ENCODE measurements at regions not wholly inside any gene's neighbourhood (a gene's known extent, or its start where the extent isn't known, plus 50 kb on each side); places are given as distances from the start of the nearest gene placed in this dataset.

DNA sequence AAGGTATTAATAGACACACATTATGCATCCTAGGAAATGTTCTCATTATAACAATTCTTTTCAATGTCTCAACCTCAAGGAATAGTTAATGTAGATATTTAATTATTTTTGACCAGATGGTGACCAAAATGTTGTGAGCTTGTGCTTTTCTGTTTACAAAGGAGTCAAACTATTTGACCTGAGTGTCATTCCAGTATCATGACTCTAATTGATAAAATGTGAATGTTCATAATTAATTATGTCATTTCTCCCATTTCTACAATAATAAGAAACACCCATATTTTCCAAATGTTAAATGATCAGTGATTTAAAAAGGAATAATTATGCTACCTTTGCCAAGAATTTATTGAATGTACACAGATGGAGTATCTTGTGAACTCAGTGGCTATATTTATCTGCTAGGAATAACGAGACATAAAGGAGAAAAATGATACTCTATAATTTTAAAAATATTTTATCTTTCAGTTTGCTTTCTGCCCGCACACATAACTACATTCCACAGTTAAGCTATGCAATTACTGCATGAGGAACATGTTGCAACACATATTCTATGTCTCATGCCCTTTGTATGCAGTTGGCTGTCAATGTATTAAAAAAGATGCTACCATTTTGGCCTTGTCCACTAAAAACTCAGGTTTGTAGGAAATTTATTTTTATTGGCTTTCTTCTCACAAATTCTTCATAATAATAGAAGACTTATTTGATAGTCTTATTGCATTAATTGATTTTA, 376.7 kb upstream of the CCDC179 start:
- H3K4me3 ChIP-seq (ENCODE audit: low read depth, low read length): no peak overlapping the region
- no peak overlapping the region for H3K27ac ChIP-seq (ENCODE audit: low read depth, low read length)
- no peaks in the 10 kb centered on the region; the same call in 1 of the 2 replicates for H3K4me1 ChIP-seq (ENCODE audit: control insufficient read depth, insufficient read depth, low read length)
- H3K27me3 ChIP-seq (ENCODE audit: control insufficient read depth, insufficient read depth, low read length): no peaks in the 10 kb centered on the region
- H3K9me3 ChIP-seq (ENCODE audit: control insufficient read depth, insufficient read depth, low read depth, low read length): no peaks in the 10 kb centered on the region
- H3K9ac ChIP-seq (ENCODE audit: low read length): no peak overlapping the region
- H3K36me3 ChIP-seq (ENCODE audit: control insufficient read depth, insufficient read depth, low read length): no peaks in the 10 kb centered on the region

DNA sequence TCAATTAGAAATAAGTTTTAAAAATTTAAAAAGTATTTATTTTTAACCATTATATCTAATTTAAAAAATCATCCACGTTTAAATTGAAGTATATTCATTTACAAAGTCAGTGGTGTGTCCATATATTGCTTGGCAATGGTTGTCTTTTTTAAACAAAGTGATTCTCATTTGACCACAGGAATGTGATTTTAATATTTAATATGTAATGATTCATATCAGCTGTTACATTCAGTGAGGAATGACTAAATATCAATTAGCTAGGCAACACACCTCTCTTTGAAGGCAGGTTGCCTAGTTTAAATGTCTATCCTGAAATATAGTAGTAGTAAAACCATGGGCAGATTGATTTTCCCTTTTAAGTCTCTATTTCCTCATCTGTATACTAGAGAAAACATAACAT, 392.2 kb upstream of the CCDC179 start:
- H3K4me1 ChIP-seq (ENCODE audit: control insufficient read depth, insufficient read depth, low read length): no peaks in the 10 kb centered on the region
- H3K9ac ChIP-seq (ENCODE audit: low read length): no peak overlapping the region
- H3K27me3 ChIP-seq (ENCODE audit: control insufficient read depth, insufficient read depth, low read length): no peaks in the 10 kb centered on the region
- H3K9me3 ChIP-seq (ENCODE audit: control insufficient read depth, insufficient read depth, low read depth, low read length): no peaks in the 10 kb centered on the region
- no peak overlapping the region for H3K4me3 ChIP-seq (ENCODE audit: low read depth, low read length)
- no peaks in the 10 kb centered on the region for H3K36me3 ChIP-seq (ENCODE audit: control insufficient read depth, insufficient read depth, low read length)
- no peak overlapping the region for H3K27ac ChIP-seq (ENCODE audit: low read depth, low read length)

DNA sequence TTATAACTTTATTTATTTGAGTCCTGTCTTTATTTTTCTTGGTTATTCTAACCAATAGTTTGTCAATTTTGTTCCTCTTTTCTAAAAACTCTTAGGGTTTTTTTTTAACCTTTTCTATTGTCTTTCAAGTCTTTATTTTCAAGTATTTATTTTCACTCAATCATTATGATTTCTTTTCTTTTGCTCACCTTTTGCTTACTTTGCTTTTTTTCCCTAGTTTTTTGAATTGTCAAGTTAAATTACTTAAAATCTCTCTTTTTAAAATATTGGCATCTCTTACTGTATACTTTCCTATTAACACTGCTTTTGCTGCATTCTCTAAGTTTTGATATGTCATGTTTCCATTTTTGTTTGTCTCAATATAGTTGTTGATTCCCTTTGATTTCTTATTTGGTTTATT, 396.8 kb upstream of the CCDC179 start:
- no peak overlapping the region for H3K4me3 ChIP-seq (ENCODE audit: low read depth, low read length)

DNA sequence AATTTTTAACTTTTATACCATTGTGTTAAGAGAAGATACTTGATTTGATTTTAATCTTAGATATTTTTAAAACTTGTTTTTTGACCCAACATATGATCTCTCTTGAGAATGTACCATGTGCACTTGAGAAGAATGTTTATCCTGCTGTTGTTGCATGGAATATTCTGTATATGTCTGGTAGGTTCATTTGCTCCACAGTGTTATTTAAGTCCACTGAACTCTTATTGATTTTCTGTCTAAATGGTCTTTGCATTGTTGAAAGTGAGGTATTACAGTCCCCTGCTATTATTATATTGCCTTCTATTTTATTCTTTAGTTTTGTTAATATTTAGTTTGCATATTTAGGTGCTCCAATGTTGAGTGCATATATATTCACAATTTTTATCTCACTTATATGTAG, 397.3 kb upstream of the CCDC179 start:
- no peak overlapping the region for H3K27ac ChIP-seq (ENCODE audit: low read depth, low read length)
- H3K9ac ChIP-seq (ENCODE audit: low read length): no peak overlapping the region
- no peaks in the 10 kb centered on the region for H3K9me3 ChIP-seq (ENCODE audit: control insufficient read depth, insufficient read depth, low read depth, low read length)
- H3K4me1 ChIP-seq (ENCODE audit: control insufficient read depth, insufficient read depth, low read length): no peaks in the 10 kb centered on the region
- H3K36me3 ChIP-seq (ENCODE audit: control insufficient read depth, insufficient read depth, low read length): no peaks in the 10 kb centered on the region
- H3K27me3 ChIP-seq (ENCODE audit: control insufficient read depth, insufficient read depth, low read length): no peaks in the 10 kb centered on the region
- H3K4me3 ChIP-seq (ENCODE audit: low read depth, low read length): no peak overlapping the region

More for the DNA sequence above, 396.8 kb upstream of the CCDC179 start:
- no peaks in the 10 kb centered on the region for H3K4me1 ChIP-seq (ENCODE audit: control insufficient read depth, insufficient read depth, low read length)
- no peaks in the 10 kb centered on the region for H3K27me3 ChIP-seq (ENCODE audit: control insufficient read depth, insufficient read depth, low read length)
- no peak overlapping the region for H3K27ac ChIP-seq (ENCODE audit: low read depth, low read length)
- H3K9me3 ChIP-seq (ENCODE audit: control insufficient read depth, insufficient read depth, low read depth, low read length): no peaks in the 10 kb centered on the region
- no peak overlapping the region for H3K9ac ChIP-seq (ENCODE audit: low read length)
- H3K36me3 ChIP-seq (ENCODE audit: control insufficient read depth, insufficient read depth, low read length): no peaks in the 10 kb centered on the region

DNA sequence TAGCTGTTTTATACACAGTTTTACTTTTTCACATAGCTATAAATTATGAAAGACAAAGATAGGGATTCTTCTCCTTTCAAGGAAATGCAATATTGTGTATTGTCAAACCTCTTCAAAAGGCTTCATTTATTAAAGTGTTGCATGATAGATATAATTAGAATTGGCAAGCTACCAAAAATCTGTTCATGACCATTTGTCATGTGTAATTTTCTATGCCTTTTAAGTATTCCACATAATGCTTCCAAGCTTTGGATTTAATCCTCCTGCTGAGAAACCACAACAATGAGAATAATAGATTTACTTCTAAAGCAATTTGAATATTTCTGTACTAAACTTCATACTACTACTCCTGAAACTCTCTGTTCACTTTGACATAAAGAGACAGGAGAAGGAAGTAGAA, 403.2 kb upstream of the CCDC179 start:
- H3K36me3 ChIP-seq (ENCODE audit: control insufficient read depth, insufficient read depth, low read length): no peaks in the 10 kb centered on the region
- H3K27me3 ChIP-seq (ENCODE audit: control insufficient read depth, insufficient read depth, low read length): no peaks in the 10 kb centered on the region
- H3K4me1 ChIP-seq (ENCODE audit: control insufficient read depth, insufficient read depth, low read length): no peaks in the 10 kb centered on the region
- no peak overlapping the region for H3K9ac ChIP-seq (ENCODE audit: low read length)
- H3K4me3 ChIP-seq (ENCODE audit: low read depth, low read length): no peak overlapping the region
- no peaks in the 10 kb centered on the region for H3K9me3 ChIP-seq (ENCODE audit: control insufficient read depth, insufficient read depth, low read depth, low read length)
- no peak overlapping the region for H3K27ac ChIP-seq (ENCODE audit: low read depth, low read length)

DNA sequence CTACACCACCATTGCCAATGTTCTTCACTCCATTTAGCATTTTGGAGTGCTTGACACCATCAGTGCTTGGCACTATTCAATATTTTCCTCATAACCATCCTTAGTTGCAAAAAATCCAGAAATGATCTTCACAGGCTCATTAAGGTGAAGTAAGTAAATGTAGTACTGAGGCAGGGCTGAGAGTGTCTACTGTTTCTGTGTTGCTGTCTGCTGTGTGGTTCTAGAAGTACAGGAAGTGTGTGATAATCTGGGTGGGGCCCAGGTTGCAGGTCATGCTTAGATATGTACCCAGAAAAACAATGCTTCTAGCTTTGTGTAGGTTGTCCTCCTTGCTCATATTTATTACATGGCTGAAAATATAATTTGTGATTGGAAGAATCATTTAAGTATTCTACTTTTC, 411.8 kb upstream of the CCDC179 start:
- no peak overlapping the region for H3K27ac ChIP-seq (ENCODE audit: low read depth, low read length)
- H3K36me3 ChIP-seq (ENCODE audit: control insufficient read depth, insufficient read depth, low read length): no peaks in the 10 kb centered on the region
- no peak overlapping the region for H3K9ac ChIP-seq (ENCODE audit: low read length)
- no peaks in the 10 kb centered on the region for H3K4me1 ChIP-seq (ENCODE audit: control insufficient read depth, insufficient read depth, low read length)
- H3K4me3 ChIP-seq (ENCODE audit: low read depth, low read length): no peak overlapping the region
- H3K9me3 ChIP-seq (ENCODE audit: control insufficient read depth, insufficient read depth, low read depth, low read length): no peaks in the 10 kb centered on the region
- H3K27me3 ChIP-seq (ENCODE audit: control insufficient read depth, insufficient read depth, low read length): no peaks in the 10 kb centered on the region

DNA sequence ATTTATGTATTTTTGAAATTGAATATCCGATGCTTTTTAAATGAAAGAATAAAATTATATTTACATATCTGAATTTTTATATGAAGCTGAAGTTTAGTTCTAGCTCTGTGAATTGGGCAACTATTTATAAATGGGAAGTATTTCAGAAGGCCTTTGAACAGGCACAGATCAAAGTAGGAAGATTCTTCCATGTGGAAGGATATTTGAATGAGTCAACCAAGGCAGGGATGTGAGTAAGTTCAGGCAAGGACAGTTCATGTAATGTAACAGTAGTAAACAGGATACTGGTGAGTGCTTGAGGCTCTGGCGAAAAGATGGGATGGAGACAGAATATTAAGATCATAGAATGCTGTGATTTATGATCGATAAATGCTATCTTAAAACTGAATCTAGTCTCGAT, 417.8 kb upstream of the CCDC179 start:
- H3K4me1 ChIP-seq (ENCODE audit: control insufficient read depth, insufficient read depth, low read length): no peaks in the 10 kb centered on the region
- H3K4me3 ChIP-seq (ENCODE audit: low read depth, low read length): no peak overlapping the region
- no peaks in the 10 kb centered on the region for H3K36me3 ChIP-seq (ENCODE audit: control insufficient read depth, insufficient read depth, low read length)

DNA sequence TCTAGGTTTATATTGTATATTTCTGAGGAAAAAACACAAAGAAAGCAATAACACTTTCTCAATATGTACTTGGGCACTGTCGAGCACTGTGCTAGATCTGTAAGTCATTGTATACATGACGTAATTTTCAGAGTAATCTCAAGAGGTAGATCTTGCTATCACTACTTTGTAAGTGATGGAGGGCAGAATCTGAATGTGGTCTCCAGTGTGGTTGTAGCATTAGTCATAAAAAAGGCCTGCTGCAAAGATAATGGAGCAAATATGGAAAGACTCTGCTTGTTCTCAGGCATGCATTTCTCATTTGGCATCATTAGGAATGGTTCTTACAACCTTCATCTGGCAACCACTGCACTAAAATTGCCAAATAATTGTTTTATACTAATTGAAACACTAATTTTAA, 419.8 kb upstream of the CCDC179 start:
- no peaks in the 10 kb centered on the region for H3K4me1 ChIP-seq (ENCODE audit: control insufficient read depth, insufficient read depth, low read length)
- H3K4me3 ChIP-seq (ENCODE audit: low read depth, low read length): no peak overlapping the region
- H3K27ac ChIP-seq (ENCODE audit: low read depth, low read length): no peak overlapping the region
- H3K36me3 ChIP-seq (ENCODE audit: control insufficient read depth, insufficient read depth, low read length): no peaks in the 10 kb centered on the region
- no peaks in the 10 kb centered on the region for H3K27me3 ChIP-seq (ENCODE audit: control insufficient read depth, insufficient read depth, low read length)
- no peak overlapping the region for H3K9ac ChIP-seq (ENCODE audit: low read length)
- no peaks in the 10 kb centered on the region for H3K9me3 ChIP-seq (ENCODE audit: control insufficient read depth, insufficient read depth, low read depth, low read length)

More for the DNA sequence above, 417.8 kb upstream of the CCDC179 start:
- no peak overlapping the region for H3K27ac ChIP-seq (ENCODE audit: low read depth, low read length)
- no peaks in the 10 kb centered on the region for H3K27me3 ChIP-seq (ENCODE audit: control insufficient read depth, insufficient read depth, low read length)
- H3K9ac ChIP-seq (ENCODE audit: low read length): no peak overlapping the region
- H3K9me3 ChIP-seq (ENCODE audit: control insufficient read depth, insufficient read depth, low read depth, low read length): no peaks in the 10 kb centered on the region

DNA sequence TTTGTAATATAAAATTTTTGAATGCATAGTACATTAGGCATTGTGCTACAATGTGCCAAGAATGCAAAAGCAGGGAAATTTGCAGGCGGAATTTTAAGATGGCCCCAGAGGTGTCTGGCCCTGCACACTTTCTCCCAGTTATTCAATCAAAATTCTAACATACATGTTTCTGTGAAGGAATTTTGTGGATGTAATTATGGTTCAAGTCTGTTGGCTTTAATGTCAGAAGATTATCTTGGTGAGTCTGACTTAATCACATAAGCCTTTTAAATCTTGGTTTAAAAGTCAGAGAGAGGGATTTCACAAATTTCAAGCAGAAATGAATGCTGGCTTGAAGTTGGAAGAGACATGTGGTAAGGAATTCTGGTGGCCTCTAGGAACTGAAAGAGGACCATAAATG, 423.4 kb upstream of the CCDC179 start:
- Histone ChIP-seq H3K27me3 (ENCODE audit: control insufficient read depth, insufficient read depth, low read length) (no peaks in the 10 kb centered on the region), H3K36me3 (ENCODE audit: control insufficient read depth, insufficient read depth, low read length) (no peaks in the 10 kb centered on the region), H3K9ac (ENCODE audit: low read length) (no peak overlapping the region), H3K4me3 (ENCODE audit: low read depth, low read length) (no peak overlapping the region), H3K9me3 (ENCODE audit: control insufficient read depth, insufficient read depth, low read depth, low read length) (no peaks in the 10 kb centered on the region), H3K4me1 (ENCODE audit: control insufficient read depth, insufficient read depth, low read length) (no peaks in the 10 kb centered on the region), H3K27ac (ENCODE audit: low read depth, low read length) (no peak overlapping the region)

DNA sequence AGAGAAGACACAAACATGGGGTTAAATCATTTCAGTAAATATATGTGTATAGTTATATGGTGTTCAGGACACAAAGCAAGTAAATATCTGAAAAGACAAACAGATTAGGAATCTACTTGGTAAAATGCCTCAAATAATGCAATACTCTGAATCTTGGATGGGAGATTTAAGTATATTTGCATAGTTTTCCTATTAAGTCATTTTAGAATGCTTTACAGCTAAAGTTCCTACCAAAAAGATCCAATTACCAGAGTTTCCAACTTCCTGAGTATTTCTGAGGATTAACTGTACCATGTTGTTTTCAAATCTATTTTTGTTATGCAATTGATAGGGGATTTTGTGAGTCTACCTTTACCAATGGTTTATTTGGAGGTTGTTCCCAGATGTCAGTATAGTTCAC, 424.4 kb upstream of the CCDC179 start:
- Histone ChIP-seq H3K4me3 (ENCODE audit: low read depth, low read length) (no peak overlapping the region), H3K27ac (ENCODE audit: low read depth, low read length) (no peak overlapping the region), H3K36me3 (ENCODE audit: control insufficient read depth, insufficient read depth, low read length) (no peaks in the 10 kb centered on the region), H3K4me1 (ENCODE audit: control insufficient read depth, insufficient read depth, low read length) (no peaks in the 10 kb centered on the region), H3K27me3 (ENCODE audit: control insufficient read depth, insufficient read depth, low read length) (no peaks in the 10 kb centered on the region), H3K9ac (ENCODE audit: low read length) (no peak overlapping the region), H3K9me3 (ENCODE audit: control insufficient read depth, insufficient read depth, low read depth, low read length) (no peaks in the 10 kb centered on the region)

DNA sequence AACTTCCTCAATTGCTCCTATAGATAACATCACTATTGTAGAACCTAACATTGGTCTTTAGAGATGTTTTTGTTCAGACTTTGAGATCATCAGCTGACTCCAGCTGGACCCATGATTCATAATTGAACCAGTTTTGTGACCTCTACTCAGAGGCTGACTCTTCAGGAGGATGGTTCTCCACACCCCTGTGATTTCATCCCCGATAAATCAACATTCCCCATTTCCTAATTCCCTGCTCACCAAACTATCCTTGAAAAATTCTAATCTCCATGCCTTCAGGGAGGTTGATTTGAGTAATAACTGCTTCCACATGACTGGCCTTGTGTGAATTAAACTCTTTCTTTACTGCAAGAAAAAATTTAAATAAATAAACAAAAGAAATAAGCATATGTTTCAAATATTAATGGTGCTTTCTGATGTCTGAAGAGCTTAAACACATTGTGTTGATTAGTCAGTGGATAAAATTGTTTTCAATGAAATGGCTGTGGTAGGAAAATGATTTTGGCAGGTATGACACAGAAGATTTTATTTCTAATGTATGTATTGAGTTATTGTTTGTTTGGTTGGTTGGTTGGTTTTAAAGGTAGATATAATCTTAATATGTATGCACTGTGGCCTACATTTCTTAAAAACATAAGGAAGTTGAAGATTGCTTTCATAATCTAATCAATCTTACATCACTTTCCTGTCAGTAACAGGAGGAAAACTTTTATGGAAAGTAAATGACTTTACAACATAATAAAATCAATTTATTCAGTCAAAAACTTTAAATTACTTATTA, 427.9 kb upstream of the CCDC179 start:
- Histone ChIP-seq H3K9ac (ENCODE audit: low read length) (no peak overlapping the region), H3K4me1 (ENCODE audit: control insufficient read depth, insufficient read depth, low read length) (no peaks in the 10 kb centered on the region), H3K27me3 (ENCODE audit: control insufficient read depth, insufficient read depth, low read length) (no peaks in the 10 kb centered on the region), H3K9me3 (ENCODE audit: control insufficient read depth, insufficient read depth, low read depth, low read length) (no peaks in the 10 kb centered on the region), H3K27ac (ENCODE audit: low read depth, low read length) (no peak overlapping the region), H3K4me3 (ENCODE audit: low read depth, low read length) (no peak overlapping the region), H3K36me3 (ENCODE audit: control insufficient read depth, insufficient read depth, low read length) (no peaks in the 10 kb centered on the region)

Measured in HUES6 (cell line).